GM18499 (cell line): ENCODE measurements at regions not wholly inside any gene's neighbourhood (a gene's known extent, or its start where the extent isn't known, plus 50 kb on each side); places are given as distances from the start of the nearest gene placed in this dataset.
"Not testable (repeated sequence)": the region's sequence is repeated elsewhere in the genome, so short reads cannot be mapped to it uniquely, and the experiment has no call there.

Experiments
- ATAC-seq: cut with Tn5 transposase; IDR thresholded peaks from one replicate; pipeline ENCODE4 v1.9.1; 2021; ENCODE audit warnings: moderate number of reproducible peaks; ENCODE audit not compliant: insufficient read depth, unreplicated experiment

DNA sequence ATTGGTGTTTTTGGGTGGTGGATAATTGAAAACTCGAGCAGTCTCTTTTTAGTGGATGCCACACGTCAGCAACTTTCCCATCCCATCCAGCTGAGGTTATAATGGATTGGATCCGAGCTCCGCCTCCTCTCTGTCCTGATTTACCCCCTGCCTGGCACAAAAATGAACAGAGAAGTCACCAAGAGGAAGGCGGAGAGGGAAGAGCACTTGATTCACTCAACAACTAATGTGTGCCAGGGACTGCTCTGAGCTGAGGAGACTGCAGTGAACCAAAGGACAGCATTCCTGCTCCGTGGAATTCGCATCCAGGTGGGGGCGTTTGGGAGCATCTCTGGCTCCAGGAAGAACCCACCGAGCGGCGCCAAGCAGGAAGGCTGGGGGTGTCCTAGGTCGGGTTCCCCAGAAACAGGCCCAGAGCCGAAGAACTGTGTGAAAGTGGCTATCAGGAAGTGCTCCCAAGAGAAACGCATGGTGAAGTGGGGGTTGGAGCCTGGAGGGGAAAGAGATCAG is 95.8 kb upstream of the NAA20 start:
- ATAC-seq = no peak

DNA sequence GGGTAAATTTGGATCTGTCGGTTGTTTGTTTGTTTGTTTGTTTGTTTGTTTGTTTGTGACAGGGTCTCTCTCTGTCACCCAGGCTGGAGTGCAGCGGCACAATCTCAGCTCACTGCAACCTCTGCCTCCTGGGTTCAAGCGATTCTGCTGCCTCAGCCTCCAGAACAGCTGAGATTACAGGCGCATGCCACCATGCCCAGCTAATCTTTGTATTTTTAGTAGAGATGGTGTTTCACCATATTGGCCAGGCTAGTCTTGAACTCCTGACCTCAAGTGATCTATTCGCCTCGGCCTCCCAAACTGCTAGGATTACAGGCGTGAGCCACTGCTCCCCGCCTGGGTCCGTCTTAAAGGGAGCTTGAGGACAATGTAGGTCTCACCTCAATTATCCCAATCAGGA is 95.3 kb upstream of the NAA20 start:
- not testable (repeated sequence) for ATAC-seq

DNA sequence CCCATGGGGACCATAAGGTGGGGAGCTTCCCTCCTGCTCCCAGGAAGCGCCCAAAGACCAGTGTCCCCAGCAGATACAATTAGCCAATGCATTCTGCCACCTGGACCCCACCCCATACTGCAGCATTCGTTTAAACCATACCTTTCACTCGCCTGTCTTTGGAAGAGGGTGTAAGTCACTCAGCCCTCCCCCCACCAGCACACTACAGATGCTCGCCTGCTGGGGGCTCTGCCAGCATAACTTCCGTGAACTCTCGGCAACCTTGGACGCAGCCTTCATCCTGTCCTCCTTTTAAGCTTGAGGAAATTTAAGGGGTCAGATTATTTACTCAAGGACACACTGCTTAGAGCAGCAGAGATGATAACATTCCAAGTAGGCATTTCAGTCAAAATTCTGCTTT is 94.4 kb upstream of the NAA20 start:
- ATAC-seq = no peak

DNA sequence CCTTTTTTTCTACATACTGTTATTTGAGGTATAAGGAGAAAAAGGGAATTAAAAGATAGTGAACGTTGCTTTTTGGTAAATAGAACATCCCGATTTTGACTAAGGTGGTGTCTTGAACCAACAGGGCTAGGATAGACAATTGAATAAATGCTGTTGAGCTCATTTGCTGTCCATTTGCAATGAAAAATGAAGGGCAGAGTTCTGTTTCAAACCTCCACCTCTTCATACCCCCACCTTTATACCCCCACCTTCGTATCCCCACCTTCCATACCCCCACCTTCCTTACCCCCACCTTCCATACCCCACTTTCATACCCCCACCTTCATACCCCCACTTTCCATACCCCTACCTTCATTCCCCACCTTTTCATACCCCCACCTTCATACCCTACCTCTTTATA is 93.4 kb upstream of the NAA20 start:
- ATAC-seq = no peak

DNA sequence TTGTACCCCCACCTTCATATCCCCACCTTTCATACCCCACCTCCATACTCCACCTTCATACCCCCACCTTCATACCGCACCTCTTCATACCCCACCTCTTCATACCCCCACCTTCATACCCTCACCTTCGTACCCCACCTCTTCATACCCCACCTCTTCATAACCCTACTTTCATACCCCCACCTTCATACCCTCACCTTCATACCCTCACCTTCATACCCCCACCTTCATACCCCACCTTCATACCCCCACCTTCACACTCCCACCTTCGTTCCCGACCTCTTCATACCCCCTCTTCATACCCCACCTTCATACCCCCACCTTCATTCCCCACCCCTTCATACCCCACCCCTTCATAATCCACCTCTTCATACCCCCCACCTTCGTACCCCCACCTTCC is 92.9 kb upstream of the NAA20 start:
- no peak for ATAC-seq

DNA sequence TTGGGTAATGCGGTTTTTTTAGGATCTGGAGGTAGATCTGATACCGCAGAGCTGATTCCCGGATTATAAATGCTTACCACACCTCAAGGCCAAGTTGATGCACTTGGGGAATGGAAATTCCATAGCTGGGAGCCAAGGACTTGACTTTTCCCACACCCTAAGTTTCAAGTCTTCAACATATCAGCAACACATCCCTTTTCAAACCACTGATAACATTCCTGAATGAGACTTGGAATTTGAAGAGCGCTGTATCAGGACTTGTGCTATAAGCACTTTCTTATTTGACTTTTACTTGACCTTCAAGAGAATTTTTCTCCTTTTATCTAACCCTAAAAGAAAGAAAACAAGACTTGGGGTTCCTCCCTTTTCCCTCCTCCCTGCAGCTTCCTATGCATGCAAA is 90.6 kb upstream of the NAA20 start:
- no peak for ATAC-seq

DNA sequence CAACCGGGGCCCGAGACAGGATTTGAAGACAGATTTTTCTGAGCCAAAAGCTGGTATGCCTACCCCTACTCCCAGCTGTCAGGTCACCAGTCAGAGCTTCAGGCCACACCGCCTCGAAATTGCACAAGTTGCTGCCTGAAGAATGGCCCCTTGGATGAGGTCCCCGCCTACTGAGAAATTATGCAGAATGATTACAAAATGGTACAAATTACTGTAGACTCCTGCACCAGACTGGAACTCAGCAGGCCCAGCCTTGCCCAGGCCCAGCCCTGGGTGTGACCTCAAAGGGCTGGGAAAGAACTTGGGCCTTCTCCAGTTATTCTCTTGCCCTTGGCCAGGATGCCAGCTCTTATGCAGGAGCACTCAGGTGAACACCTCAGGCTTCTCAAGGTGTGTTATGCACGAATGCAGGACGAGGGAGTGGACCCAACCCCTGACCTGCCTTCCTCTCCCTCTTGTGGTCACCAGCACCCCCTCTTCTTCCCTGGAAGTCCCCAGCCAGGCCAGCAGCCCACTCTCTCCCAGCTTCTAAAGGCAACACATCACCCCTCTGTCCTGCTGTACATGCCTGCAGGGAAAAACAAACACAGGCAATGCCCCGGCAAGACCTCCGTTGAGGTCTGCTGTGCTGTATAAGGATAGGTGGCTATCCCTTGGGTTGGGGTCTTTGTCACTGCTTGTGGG is 88.7 kb upstream of the NAA20 start:
- no peak for ATAC-seq

DNA sequence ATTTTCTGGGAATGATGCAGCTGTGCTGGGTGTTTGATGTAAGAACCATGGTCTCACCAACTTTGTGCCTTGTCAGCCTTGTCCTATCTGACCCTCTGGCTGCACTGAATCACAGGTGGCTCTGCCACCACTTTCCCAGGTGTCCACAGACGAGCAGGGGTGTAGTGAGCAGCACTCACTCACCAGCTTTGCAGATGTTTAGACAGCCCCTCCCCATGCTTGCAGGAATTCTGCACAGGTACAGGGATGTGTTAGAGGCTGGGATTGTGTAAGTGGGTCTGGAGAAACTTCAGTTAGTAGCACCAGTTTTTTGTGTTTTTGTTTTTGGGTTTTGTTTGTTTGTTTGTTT is 88.2 kb upstream of the NAA20 start:
- ATAC-seq = no peak

DNA sequence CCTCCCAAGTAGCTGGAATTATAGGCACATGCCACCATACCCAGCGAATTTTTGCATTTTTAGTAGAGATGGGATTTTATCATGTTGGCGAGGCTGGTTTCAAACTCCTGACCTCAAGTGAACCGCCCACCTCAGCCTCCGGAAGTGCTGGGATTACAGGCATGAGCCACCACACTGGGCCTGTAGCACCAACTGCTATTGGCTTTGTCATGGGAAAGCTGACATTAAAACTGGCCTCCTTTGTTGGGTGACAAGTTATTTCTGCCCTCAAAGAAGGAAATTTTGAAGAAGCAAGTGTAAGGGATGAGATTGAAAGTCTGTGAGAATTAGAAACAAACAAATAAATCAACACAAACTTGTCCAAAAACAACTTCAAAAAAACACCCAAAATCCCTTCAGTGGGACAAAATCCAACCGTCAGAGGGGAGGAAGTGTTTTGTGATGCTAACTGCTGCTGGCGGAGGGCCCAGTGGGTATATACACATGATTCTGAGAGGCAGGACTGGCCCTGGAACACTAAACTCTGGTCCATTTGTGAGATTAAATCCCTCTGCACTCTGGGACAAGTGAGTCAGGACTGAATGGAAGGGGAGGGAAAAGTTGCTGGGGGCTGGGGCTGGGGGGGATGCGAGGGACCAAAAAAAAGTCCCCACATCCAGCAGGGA is 87.5 kb upstream of the NAA20 start:
- ATAC-seq = no peak

DNA sequence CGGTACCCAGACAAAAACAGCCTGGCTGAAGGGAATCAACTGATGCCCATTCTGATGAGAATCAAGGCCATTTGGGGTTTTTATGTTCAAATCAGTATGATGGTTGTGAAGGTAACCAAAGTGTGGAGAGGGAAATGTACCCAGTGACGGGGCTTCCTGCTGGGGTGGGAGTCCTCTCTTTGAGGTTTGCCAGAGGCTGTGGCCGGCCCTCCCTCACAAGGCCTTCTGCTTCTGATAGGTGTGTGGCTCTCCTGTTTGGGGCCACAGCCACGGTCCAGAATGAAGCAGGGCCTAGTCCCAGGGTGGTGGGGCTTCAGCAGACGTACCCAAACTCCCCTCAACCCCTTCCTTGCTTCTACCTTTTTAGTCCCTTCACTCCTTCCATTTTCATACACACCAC is 86.7 kb upstream of the NAA20 start:
- no peak for ATAC-seq

DNA sequence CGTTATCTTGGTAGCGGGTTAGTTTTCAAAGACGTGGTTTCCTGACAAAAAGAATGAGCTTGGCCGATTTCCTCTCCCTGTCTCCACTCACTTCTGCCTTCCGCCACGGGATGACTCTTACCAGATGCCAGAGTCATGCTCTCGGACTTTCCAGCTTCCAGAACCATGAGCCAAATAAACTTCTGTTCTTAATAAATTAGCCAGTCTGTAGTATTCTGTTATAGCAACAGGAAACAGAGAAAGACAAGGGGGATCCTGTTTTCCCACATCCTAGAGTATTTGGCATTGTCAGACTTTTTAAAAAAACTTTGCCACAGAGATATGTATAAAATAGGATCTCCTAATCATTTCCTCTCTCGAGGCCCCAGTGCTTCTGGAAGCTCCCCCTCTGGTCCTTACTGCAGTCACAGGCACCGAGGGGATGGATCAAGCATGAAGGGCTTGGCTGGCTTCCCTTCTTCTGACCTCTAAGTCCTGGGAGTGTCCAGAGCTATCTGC is 84.9 kb upstream of the NAA20 start:
- ATAC-seq = no peak

DNA sequence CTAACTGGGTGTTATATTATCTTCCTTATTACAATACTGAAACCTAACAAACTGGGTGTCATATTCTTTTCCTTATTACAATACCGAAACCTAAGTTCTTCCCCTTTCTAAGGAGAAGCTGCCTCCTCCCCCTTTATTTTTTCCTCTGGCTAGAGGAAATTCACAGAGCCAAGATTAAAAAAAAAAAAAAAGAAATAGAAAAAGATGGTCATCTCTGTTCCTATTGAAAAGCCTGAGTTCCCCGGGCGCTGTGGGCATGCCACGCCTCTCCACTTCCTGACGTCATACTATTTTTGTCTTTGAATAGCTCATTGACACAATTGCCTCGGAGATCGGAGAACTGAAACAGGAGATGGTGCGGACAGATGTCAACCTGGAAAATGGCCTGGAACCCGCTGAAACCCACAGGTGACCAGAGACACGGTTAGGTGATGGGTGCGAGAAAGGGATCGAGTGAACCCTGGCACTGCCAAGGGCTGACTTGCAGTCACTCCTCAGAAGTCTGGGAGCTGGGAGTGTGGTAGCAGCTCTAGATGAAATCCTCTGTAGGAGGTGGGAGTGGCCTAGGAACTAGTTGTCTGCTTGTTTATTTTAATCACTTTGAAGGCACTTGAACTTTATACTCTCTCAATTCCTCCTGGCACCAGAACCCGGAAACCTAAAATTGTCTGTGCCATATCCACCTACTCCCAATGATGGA is 82.2 kb upstream of the NAA20 start:
- ATAC-seq = no peak

DNA sequence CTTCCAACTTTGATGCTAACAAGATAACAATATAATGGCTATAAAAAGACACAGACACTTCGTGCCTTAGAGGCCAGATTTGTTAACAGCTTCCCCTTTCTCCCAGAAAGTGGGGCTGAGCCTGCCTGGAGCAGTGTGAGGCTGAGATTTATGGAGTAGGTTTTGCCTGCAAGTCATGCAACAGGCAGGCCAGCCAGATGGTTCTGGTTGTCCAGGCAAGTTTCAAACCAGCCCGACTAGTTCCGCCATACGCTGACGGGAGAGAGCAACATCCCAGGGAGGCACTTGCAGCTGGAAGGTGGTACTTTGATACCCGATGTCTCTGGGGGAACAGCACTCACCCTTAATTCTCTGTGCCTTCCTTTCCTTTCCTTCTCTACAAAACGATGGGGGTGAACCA is 81.3 kb upstream of the NAA20 start:
- no peak for ATAC-seq

DNA sequence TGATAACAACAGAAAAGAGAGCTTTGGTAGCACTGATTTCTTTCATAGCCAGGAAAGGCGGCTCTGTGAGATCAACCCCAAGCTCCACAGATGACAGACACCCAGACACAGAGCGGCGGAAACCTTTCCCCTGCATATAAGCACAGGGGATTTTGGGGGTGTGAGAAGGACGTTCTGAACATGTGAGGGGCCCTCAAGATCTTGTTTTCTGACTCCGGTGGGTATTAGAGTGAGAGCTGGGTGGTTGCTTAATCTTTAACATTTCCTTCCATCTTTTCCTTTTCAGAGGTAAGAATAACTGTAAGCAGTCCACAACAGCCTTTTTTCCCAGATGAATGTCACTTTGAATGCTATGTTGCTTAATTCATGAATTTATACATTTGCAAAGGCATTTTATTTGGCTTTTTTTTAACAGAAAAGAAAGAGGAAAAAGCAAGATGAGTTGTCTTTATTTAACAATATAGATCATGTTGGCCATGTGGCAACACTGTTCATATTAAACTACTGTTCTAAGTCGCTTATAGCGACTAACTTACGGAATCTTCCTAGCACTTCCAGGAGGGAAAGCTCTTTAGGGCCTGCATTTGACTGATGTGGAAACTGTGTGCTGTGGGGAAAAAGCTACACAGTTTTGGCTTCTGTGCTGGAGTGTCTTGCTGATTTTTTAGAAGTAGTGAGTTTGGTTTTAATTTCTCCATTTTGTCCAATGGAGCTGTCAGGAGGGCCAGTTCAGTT is 80.5 kb upstream of the NAA20 start:
- no peak for ATAC-seq

DNA sequence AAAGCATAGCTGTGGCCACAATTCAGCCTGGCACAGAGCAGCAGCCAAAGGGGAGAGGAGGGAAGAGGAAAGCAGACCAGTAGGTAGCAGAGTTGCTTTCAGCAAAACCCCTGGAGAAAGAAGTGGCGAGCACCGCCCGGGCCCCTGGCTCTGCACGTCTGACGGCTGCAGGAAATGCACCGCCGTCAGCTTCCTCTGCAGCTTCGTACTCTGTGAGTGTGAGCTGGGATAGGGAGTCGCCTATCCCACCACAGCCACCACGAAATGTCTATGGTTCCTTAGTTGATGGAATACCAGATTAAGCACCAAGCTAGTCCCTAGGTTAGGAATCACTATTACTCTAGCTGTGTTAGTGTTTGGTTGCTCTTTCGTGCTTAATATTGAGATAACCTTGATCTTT is 79.9 kb upstream of the NAA20 start:
- no peak for ATAC-seq

DNA sequence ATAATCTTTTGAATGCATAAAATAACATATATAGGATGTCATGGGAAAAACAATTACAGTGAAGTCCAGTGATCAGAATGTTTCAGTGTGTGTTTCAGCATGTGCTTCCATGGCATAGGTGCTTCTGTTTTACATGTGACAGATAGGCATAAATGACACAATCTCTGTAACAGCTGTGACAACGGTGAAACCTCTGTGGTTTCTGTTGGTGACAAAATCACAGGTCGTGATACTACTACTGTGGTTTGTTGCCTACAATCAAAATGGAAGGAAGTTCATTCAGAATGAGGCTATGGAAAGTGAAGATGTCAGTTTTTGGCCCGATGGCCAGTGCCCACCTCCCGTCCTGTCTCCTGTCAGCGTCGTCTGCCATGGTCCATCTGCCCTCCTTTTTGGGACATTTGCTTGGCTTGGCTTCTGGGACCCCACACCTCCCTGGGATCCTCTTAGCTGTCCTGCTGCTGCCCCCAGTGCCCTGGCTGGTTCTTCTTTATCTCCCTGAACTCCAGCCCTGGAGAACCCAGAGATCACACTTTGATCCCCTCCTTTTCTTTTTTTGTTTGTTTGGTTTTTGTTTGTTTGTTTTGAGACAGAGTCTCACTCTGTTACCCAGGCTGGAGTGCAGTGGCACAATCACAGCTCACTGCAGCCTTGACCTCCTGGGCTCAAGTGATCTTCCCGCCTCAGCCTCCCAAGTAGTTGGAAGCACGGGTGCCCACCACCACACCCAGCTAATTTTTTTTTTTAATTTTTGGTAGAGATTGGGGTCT is 79.3 kb upstream of the NAA20 start:
- peak; percentile 56 for ATAC-seq

DNA sequence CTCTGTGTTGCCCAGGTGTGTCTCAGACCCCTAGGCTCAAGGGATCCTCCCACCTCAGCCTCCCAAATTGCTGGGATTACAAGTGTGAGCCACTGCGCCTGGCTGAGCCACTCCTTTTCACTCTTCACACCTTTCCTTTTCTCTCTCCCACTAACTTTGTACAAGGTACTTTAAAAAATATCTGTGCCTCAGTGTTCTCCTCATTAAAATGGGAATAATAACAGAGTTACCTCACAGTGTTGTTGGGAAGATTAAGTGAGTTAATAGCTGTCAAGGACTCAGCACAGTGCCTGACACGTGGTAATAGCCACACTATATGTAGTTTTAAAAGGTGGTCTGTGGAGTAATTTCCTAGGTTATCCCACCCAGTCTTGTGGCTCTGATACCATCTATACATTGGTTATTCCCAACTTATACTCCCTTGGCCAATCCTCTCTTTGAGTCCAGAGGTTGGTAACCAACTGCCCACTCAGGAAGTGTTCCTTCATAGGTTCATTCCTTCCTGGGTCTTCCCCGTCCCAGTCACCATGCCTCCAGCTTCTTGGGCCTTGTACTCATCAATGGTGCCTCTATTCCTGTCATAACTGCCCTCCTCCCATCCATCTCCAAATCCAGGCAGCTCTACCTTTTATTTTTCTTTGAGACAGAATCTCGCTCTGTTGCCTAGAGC is 78.6 kb upstream of the NAA20 start:
- ATAC-seq = no peak

DNA sequence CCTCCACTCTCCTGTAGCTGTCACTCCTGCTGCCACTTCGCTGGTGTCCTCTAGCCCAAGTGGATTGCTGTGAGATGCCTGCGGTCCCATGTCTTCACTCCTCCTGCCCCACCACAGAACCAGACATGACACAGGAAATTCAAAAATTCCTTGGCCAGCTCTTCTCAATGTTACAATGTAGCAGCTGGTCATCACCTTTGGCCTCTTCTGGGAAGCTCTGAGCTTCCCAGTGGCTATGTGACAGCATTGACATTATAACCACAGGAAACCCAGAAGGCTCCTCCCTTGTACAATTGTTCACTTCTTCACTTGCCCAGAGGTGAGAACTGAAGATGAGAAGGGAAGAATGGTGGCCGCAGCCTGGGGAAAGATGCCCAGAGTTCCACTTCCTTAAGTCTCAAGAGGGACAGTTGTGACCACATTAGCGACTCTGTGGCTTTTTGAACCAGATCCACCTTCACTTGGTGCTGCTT is 76.1 kb upstream of the NAA20 start:
- ATAC-seq = no peak

DNA sequence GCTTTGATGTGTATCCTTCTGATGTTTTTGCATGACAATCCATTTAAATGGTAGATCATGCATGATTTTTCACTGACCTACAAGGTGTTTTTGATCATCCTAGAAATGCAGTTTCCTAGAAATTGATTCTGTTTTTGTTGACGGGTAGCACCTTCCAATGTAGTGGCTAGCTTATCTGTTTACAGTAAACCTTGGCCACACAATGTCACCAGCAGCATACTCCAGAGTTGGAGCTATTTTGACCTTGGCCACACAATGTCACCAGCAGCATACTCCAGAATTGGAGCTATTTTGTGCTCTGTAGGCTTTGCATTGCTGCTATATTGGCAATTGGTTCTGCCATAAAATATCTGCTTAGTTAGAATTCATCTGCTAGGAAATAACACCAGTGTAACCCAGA is 74.6 kb upstream of the NAA20 start:
- no peak for ATAC-seq
